Activated CD4-positive, alpha-beta T cell treated with anti-CD3 and anti-CD28 coated beads, Interleukin-2, amount 10 ng/mL, durations not matched to agents 7 days and 5 days (primary cell): ENCODE measurements at regions not wholly inside any gene's neighbourhood (a gene's known extent, or its start where the extent isn't known, plus 50 kb on each side); places are given as distances from the start of the nearest gene placed in this dataset.

Experiments
- CTCF ChIA-PET: fragments of 350-600 bp; sonication (Branson Sonifier 250); formaldehyde crosslinking; loops from one replicate; lab custom pipeline; 2021; ENCODE audit warnings: antibody characterized with exemption; lab: Charles Lee
- POLR2A ChIA-PET: fragments of 350-600 bp; sonication (Branson Sonifier 250); formaldehyde crosslinking; loops from one replicate; lab custom pipeline; 2021; ENCODE audit warnings: antibody characterized with exemption; lab: Charles Lee
- DNase-seq: peaks from one replicate; pipeline ENCODE4 v3.0.0-alpha.2; 2020
- H3K27ac Mint-ChIP-seq: one replicate; pipeline ENCODE4 v1.8.0; 2021; ENCODE audit warnings: mild to moderate bottlenecking, moderate library complexity, mixed read lengths
- H3K27me3 Mint-ChIP-seq: one replicate; pipeline ENCODE4 v1.8.0; 2021; ENCODE audit warnings: mixed read lengths
- H3K36me3 Mint-ChIP-seq: one replicate; pipeline ENCODE4 v1.8.0; 2021; ENCODE audit warnings: low read depth, mixed read lengths
- H3K4me1 Mint-ChIP-seq: one replicate; pipeline ENCODE4 v1.8.0; 2021; ENCODE audit warnings: mixed read lengths
- H3K4me3 Mint-ChIP-seq: one replicate; pipeline ENCODE4 v1.8.0; 2021; ENCODE audit warnings: mild to moderate bottlenecking, moderate library complexity, mixed read lengths
- H3K9me3 Mint-ChIP-seq: one replicate; pipeline ENCODE4 v1.8.0; 2021; ENCODE audit warnings: mixed read lengths

DNA sequence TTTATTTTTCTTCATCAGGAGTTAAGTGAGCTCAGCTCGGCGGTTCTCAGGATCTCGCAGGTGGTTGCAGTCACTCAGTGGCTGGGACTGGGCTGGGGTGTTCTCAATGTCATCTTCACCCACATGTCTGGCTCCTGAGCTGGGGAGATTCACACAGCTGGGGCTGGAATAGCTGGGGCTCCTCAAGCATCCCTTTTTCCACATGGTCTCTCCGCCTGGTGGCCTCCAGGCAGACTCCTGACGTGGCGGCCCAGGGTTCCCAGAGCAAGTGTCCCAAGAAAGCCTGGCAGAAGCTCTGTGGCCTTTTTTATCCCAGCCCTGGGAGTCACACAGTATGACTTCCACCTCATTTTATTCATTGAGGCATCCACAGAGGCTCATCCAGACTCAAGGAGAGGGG, 84.1 kb upstream of the ANKRD34C start:
- POLR2A ChIA-PET = no interaction called here
- no peaks in the 10 kb centered on the region for H3K9me3 Mint-ChIP-seq
- no peak overlapping the region for H3K4me3 Mint-ChIP-seq
- no peaks in the 10 kb centered on the region for H3K36me3 Mint-ChIP-seq
- DNase-seq = no peak
- CTCF ChIA-PET = interaction anchor here (0.8 kb wide), 1 partner anchor 182 kb away, joined by 3 read pairs; no protein-coding TSS in a partner anchor
- no peaks in the 10 kb centered on the region for H3K4me1 Mint-ChIP-seq
- peaks cover 3% of the 10 kb centered on the region for H3K27me3 Mint-ChIP-seq
- no peak overlapping the region for H3K27ac Mint-ChIP-seq

DNA sequence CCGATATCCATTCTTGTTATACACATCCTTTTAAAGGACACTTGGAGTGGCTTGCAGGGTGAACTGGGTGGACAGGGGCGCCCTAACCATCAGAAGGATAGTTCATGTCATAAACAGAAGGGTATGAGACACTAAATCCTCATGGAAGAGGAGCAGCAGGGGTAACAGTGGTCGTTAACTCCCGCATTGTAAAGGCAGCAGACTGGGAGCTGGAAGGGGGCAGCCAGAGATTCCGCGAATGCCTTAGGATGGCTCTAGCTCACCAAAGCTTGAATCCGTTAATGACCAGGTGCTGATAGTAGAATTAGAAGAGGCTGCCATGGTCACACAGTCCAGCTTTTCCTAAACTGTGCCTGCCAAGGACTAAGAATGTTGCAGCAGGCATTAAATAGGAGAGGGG, 85.2 kb upstream of the ANKRD34C start:
- H3K27me3 Mint-ChIP-seq = peaks cover 3% of the 10 kb centered on the region
- H3K9me3 Mint-ChIP-seq = no peaks in the 10 kb centered on the region
- POLR2A ChIA-PET = no interaction called here
- DNase-seq = no peak
- no peaks in the 10 kb centered on the region for H3K36me3 Mint-ChIP-seq
- H3K27ac Mint-ChIP-seq = no peak overlapping the region
- CTCF ChIA-PET = no interaction called here
- no peak overlapping the region for H3K4me3 Mint-ChIP-seq
- no peaks in the 10 kb centered on the region for H3K4me1 Mint-ChIP-seq

DNA sequence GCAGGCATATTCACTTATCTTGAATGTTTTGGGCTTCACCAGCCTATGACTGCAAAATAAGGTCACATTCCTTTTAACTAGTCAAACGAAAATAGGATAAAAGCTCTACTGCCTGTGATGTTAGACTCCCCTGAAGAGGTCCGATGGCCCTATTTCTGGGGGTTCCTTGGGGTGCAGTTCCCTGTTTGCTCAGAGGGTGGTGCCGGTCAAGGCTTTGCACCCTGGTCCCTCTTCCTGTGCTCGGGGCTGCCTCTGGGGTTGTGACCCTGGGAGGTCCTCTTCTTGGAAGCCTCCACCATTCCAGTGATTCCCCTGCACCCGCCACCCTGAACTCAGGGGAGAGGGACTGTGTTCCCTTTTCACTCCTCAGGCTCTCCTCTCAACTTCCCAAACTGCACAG, 86.7 kb upstream of the ANKRD34C start:
- DNase-seq = no peak
- no peaks in the 10 kb centered on the region for H3K9me3 Mint-ChIP-seq
- H3K36me3 Mint-ChIP-seq = no peaks in the 10 kb centered on the region
- POLR2A ChIA-PET = no interaction called here
- CTCF ChIA-PET = interaction anchor here (1.0 kb wide), 1 partner anchor 13 kb away, joined by 3 read pairs; no protein-coding TSS in a partner anchor
- no peaks in the 10 kb centered on the region for H3K4me1 Mint-ChIP-seq
- H3K27me3 Mint-ChIP-seq = peaks cover 3% of the 10 kb centered on the region
- H3K27ac Mint-ChIP-seq = no peak overlapping the region
- H3K4me3 Mint-ChIP-seq = no peak overlapping the region

DNA sequence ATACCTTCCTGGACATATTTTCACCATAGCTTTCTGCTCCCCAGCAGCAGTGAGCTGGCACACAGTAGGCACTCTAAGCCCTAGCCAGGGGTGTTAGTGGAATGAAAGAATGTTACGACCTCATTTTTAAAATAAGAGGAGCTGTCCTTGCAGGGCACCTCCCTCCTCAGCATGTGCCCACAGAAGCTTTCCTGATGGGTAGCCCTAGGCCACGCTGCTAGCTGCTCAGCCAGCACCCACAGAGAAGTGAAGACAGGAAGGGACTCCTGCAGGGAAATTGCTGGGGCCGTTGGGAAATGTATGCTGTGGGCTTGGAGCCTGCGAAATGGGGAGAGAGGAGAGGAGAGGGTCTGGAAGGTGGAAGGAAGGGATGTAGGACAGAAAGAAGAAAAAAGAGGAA, 87.3 kb upstream of the ANKRD34C start:
- H3K27ac Mint-ChIP-seq = no peak overlapping the region
- ChIA-PET POLR2A (no interaction called here), CTCF (interaction anchor here (1.0 kb wide), 1 partner anchor 13 kb away, joined by 3 read pairs; no protein-coding TSS in a partner anchor)
- no peak overlapping the region for H3K4me3 Mint-ChIP-seq
- H3K27me3 Mint-ChIP-seq = peaks cover 3% of the 10 kb centered on the region
- no peaks in the 10 kb centered on the region for H3K9me3 Mint-ChIP-seq
- H3K4me1 Mint-ChIP-seq = no peaks in the 10 kb centered on the region
- no peaks in the 10 kb centered on the region for H3K36me3 Mint-ChIP-seq
- no peak for DNase-seq

DNA sequence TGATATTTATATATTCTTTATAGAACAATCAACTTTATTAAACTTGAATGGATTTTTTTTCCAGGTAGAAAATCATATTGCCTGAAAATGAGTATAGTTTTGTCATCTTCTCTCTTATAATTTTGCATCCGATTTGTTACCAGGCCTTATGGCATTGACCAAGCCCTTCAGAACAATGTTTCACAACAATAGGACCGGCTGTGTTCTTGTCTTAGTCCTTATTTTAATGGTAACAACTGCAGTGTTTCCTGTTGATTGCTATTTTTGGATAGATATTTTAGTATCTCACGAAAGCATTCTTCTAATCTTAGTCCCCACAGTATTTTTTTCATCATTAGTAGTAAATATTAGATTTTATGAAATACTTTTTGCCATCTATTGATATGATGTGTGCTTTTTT, 88.1 kb upstream of the ANKRD34C start:
- no peaks in the 10 kb centered on the region for H3K4me1 Mint-ChIP-seq
- H3K27ac Mint-ChIP-seq = no peak overlapping the region
- no peaks in the 10 kb centered on the region for H3K36me3 Mint-ChIP-seq
- POLR2A ChIA-PET = no interaction called here
- DNase-seq = no peak
- no peak overlapping the region for H3K4me3 Mint-ChIP-seq
- peaks cover 3% of the 10 kb centered on the region for H3K27me3 Mint-ChIP-seq
- CTCF ChIA-PET = no interaction called here
- H3K9me3 Mint-ChIP-seq = no peaks in the 10 kb centered on the region

DNA sequence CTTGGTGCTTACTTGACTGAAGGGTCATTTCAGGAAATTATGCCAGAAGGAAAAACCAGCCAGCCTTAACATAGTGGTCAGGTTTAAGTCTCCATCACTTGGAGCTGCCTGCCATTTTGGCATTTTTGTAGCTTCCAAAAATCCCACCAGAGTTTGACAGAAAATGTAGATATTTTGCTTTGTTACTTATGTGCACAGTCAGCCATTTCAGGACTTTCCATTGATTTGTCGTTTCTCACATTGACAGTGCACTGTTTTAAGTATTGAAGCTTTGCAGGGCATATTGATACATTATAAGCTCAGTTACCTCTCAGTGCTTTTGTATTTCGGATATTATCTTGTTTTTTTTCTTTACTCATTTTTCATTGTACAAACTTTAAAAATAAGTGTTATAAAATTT, 89.0 kb upstream of the ANKRD34C start:
- Mint-ChIP-seq H3K9me3 (no peaks in the 10 kb centered on the region), H3K27me3 (peaks cover 3% of the 10 kb centered on the region), H3K36me3 (no peaks in the 10 kb centered on the region), H3K4me1 (no peaks in the 10 kb centered on the region), H3K27ac (no peak overlapping the region), H3K4me3 (no peak overlapping the region)
- DNase-seq = no peak
- ChIA-PET CTCF (interaction anchor here (1.0 to 1.7 kb wide), 2 partner anchors 9 to 12 kb away, joined by 4 to 6 read pairs; no protein-coding TSS in a partner anchor), POLR2A (no interaction called here)

DNA sequence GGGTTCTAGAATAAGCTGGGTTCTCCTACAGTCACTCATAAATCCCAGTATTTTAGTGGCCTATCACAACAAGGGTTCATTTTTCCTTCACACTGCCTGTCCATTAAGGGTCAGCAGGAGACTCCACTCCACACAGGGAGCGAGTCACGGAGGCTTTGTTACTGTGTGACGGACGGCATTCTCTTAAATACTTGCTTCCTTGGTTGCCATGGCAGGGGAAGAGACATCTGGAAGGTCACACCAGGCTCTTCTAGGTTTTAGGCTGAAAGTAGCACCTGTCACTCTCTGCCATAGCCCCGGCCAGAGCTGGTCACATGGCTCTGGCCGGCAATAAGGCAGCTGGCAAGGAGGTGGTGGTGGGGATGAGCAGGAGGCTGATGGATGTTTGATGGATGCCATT, 89.4 kb upstream of the ANKRD34C start:
- POLR2A ChIA-PET = no interaction called here
- Mint-ChIP-seq H3K36me3 (no peaks in the 10 kb centered on the region), H3K9me3 (no peaks in the 10 kb centered on the region), H3K27ac (no peak overlapping the region), H3K4me3 (no peak overlapping the region), H3K27me3 (peaks cover 3% of the 10 kb centered on the region), H3K4me1 (no peaks in the 10 kb centered on the region)
- CTCF ChIA-PET = interaction anchor here (1.0 to 1.7 kb wide), 2 partner anchors 8 to 11 kb away, joined by 4 to 6 read pairs; no protein-coding TSS in a partner anchor
- no peak for DNase-seq

DNA sequence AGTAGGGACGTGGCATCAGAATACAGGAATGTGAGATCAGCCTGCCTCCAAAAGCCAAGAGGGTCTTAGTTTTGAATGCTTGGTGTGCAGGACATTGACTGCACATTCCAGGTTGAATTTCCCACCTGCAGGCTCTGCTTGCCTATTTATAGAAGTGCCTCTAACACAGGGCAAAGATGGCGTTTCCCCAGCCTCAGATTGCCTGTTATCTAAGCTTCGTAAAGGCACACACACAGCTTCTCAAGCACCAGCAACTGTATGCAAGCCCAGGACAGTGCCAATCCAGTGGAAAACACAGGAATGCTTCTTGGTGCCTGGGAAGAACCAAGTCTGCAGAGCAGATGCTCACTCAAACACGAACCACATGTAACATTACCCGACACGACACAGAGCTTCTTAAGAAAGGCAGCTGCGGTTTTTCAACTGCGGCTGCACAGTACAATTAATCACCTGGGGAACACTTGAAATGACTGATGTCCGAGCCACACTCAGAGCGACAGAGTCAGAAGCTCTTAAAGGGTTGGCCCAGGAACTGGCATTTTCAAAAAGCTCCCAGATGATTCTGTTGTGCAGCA, 90.0 kb upstream of the ANKRD34C start:
- DNase-seq = no peak
- CTCF ChIA-PET = interaction anchor here (1.7 kb wide), 1 partner anchor 8 kb away, joined by 6 read pairs; no protein-coding TSS in a partner anchor
- Mint-ChIP-seq H3K4me3 (no peak overlapping the region), H3K27ac (no peak overlapping the region), H3K9me3 (no peaks in the 10 kb centered on the region), H3K4me1 (no peaks in the 10 kb centered on the region), H3K36me3 (no peaks in the 10 kb centered on the region), H3K27me3 (peaks cover 3% of the 10 kb centered on the region)
- POLR2A ChIA-PET = no interaction called here

DNA sequence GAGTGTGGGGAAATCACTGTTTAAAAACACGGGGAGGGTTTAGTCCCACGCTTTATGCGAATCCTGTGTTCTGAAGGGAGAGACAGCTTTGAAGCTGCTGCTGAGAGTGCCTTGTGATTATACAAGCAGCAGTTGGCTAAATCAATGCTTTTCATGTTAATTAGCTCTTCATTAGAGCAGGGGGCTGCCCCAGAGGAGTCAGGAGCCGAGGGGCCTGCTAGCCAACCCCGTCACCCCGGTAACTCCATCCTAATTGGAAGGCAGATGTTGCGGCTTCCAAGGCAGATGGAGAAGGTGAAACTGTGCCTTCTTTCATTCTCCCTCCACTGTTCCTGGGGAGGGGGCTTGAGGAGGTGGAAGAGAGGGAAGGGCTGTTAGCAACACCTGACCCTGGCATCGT, 92.4 kb upstream of the ANKRD34C start:
- POLR2A ChIA-PET = no interaction called here

DNA sequence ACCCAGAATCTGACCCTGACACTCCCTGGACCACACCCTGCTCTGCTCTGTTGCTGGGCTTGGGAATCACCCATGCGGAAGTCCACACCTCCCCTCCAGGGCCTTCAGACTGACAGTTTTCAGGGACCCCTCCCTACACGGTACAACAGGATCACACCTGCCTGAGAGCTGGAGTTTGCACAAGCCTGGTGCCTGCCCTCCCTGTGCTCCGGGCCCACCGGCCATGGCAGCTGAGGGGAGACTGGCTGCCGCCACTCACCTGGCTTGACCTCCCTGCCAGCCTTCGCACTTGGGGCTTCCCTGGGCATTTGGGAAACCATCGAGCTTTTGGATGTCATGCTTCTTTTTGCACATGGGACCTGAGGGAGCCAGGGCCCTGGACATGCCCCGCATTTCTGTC, 95.9 kb upstream of the ANKRD34C start:
- Mint-ChIP-seq H3K27me3 (peaks cover 4% of the 10 kb centered on the region), H3K36me3 (no peaks in the 10 kb centered on the region), H3K4me3 (no peak overlapping the region), H3K27ac (no peak overlapping the region), H3K4me1 (no peaks in the 10 kb centered on the region), H3K9me3 (no peaks in the 10 kb centered on the region)
- POLR2A ChIA-PET = no interaction called here
- CTCF ChIA-PET = no interaction called here
- no peak for DNase-seq

More for the DNA sequence above, 92.4 kb upstream of the ANKRD34C start:
- DNase-seq = no peak
- Mint-ChIP-seq H3K27me3 (peaks cover 3% of the 10 kb centered on the region), H3K9me3 (no peaks in the 10 kb centered on the region), H3K4me1 (no peaks in the 10 kb centered on the region), H3K4me3 (no peak overlapping the region), H3K27ac (no peak overlapping the region), H3K36me3 (no peaks in the 10 kb centered on the region)
- CTCF ChIA-PET = interaction anchor here (0.8 kb wide), 1 partner anchor 257 kb away, joined by 3 read pairs; no protein-coding TSS in a partner anchor

DNA sequence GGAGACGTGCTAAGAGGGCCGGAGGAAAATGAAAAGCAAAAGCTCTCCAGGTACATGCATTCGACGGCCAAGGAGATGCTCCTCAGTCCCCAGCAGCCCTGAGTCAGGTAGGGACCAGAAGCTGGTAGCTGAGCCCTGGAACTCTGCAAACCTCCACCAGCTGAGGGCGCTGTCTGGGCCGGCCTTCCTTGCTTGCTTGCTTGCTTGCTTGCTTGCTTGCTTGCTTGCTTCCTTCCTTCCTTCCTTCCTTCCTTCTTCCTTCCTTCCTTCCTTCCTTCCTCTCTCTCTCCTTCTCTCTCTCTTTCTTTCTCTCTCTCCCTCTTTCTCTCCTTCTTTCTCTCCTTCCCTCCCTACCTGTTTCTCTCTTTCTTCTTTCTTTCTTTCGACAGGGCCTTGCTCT, 94.6 kb upstream of the RASGRF1 start:
- Mint-ChIP-seq H3K36me3 (no peaks in the 10 kb centered on the region), H3K27ac (no peak overlapping the region), H3K27me3 (peaks cover 4% of the 10 kb centered on the region), H3K4me1 (no peaks in the 10 kb centered on the region), H3K9me3 (no peaks in the 10 kb centered on the region), H3K4me3 (no peak overlapping the region)
- CTCF ChIA-PET = interaction anchor here (0.6 to 1.4 kb wide), 10 partner anchors 8 to 1550 kb away, joined by 3 to 8 read pairs (median 4); no protein-coding TSS in a partner anchor
- DNase-seq = peak; percentile 8
- POLR2A ChIA-PET = no interaction called here

DNA sequence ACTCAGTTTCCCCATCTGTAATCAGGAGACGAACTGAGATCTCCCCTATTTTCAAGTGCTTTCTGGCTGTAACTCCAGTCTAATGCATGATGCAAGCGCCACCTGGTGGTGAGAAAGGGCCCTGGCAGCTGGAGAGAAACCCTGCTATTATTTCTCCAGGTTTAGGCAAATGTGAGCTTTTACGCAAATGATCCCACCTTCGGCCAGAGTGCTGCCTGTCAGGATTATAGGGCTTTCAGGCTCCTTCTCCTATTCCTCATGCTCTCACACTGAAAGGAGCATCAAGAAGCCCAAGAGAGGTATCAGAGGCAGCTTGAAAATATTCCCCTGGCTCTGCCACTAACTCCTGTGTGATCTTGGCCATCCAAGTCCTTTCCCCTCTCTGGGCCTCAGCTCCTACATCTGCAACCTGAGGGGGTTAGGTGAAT, 93.9 kb upstream of the RASGRF1 start:
- Mint-ChIP-seq H3K4me1 (no peaks in the 10 kb centered on the region), H3K9me3 (no peaks in the 10 kb centered on the region), H3K27ac (no peak overlapping the region), H3K4me3 (no peak overlapping the region), H3K27me3 (peaks cover 4% of the 10 kb centered on the region), H3K36me3 (no peaks in the 10 kb centered on the region)
- DNase-seq = peak; percentile 75
- ChIA-PET POLR2A (no interaction called here), CTCF (interaction anchor here (0.9 to 1.4 kb wide), 10 partner anchors 8 to 305 kb away, joined by 3 to 8 read pairs (median 4); no protein-coding TSS in a partner anchor)

DNA sequence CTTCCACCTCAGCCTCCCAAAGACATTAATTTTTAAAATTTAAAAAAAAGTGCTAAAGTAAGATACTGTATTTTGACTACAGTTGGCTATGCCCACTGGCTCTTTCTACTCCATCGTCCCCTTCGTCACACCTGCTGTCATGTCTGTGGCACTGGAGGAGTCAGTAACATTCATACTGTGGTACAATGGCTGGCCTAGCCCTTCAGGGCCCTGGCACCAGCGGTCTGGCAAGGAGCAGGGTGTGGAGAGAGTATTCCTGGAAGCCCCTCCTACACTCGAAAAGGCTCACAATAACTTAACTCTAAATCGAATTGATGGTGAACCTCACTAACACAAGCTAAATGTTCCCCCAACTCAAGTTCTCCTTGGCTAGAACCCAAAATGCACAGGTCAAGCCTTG, 89.7 kb upstream of the RASGRF1 start:
- POLR2A ChIA-PET = no interaction called here
- no peak overlapping the region for H3K4me3 Mint-ChIP-seq
- no peak for DNase-seq
- H3K27ac Mint-ChIP-seq = no peak overlapping the region
- H3K9me3 Mint-ChIP-seq = no peaks in the 10 kb centered on the region
- no peaks in the 10 kb centered on the region for H3K4me1 Mint-ChIP-seq
- CTCF ChIA-PET = no interaction called here
- no peaks in the 10 kb centered on the region for H3K36me3 Mint-ChIP-seq
- peaks cover 10% of the 10 kb centered on the region for H3K27me3 Mint-ChIP-seq
